NT2/D1 (cell line): ENCODE measurements at regions not wholly inside any gene's neighbourhood (a gene's known extent, or its start where the extent isn't known, plus 50 kb on each side); places are given as distances from the start of the nearest gene placed in this dataset.

Source experiments
- YY1 ChIP-seq: IDR thresholded peaks from 2 replicates; pipeline ENCODE4 v1.6.1; 2011; ENCODE audit not compliant: insufficient read length, insufficient read depth
- ZNF274 ChIP-seq: IDR thresholded peaks from 2 replicates; pipeline ENCODE4 v1.6.1; 2011; ENCODE audit warnings: mild to moderate bottlenecking, low read depth, low read length

- TF ChIP-seq ZNF274, result no peak
- TF ChIP-seq YY1, result no peak
Measured at GRCh38 chr6:5892669-5893068, 114.1 kb downstream of the NRN1 start.
